ENCODE measurements at regions not wholly inside any gene's neighbourhood (a gene's known extent, or its start where the extent isn't known, plus 50 kb on each side); places are given as distances from the start of the nearest gene placed in this dataset.

GRCh38 chr5:117713585-117714198 is 1139.1 kb upstream of the SEMA6A start:
- DNase-seq (ENCODE audit: low spot score) = no peak

GRCh38 chr5:117701062-117701461 is 1126.4 kb upstream of the SEMA6A start:
- no peak for DNase-seq (ENCODE audit: low spot score)

GRCh38 chr5:117692606-117693005 is 1118.0 kb upstream of the SEMA6A start:
- no peak for DNase-seq (ENCODE audit: low spot score)

GRCh38 chr5:117691081-117691870 is 1116.7 kb upstream of the SEMA6A start:
- no peak for DNase-seq (ENCODE audit: low spot score)

GRCh38 chr5:117690612-117691011 is 1116.0 kb upstream of the SEMA6A start:
- no peak for DNase-seq (ENCODE audit: low spot score)

- DNase-seq (ENCODE audit: low spot score) = no peak
Measured at GRCh38 chr5:117686926-117687325, 1112.3 kb upstream of the SEMA6A start.

- no peak for DNase-seq (ENCODE audit: low spot score)
Measured at GRCh38 chr5:117682416-117682815, 1107.8 kb upstream of the SEMA6A start.

GRCh38 chr5:117681431-117682254 is 1107.0 kb upstream of the SEMA6A start:
- no peak for DNase-seq (ENCODE audit: low spot score)

GRCh38 chr5:117680426-117680825 is 1105.8 kb upstream of the SEMA6A start:
- DNase-seq (ENCODE audit: low spot score) = no peak

GRCh38 chr5:117679046-117679445 is 1104.4 kb upstream of the SEMA6A start:
- no peak for DNase-seq (ENCODE audit: low spot score)

- DNase-seq (ENCODE audit: low spot score) = no peak
Measured at GRCh38 chr5:117675646-117676045, 1101.0 kb upstream of the SEMA6A start.

GRCh38 chr5:117671551-117671950 is 1096.9 kb upstream of the SEMA6A start:
- no peak for DNase-seq (ENCODE audit: low spot score)

- no peak for DNase-seq (ENCODE audit: low spot score)
Measured at GRCh38 chr5:117667105-117667504, 1092.5 kb upstream of the SEMA6A start.

GRCh38 chr5:117665121-117665520 is 1090.5 kb upstream of the SEMA6A start:
- no peak for DNase-seq (ENCODE audit: low spot score)

GRCh38 chr5:117662361-117662760 is 1087.7 kb upstream of the SEMA6A start:
- no peak for DNase-seq (ENCODE audit: low spot score)

GRCh38 chr5:117657541-117657940 is 1082.9 kb upstream of the SEMA6A start:
- DNase-seq (ENCODE audit: low spot score) = no peak

GRCh38 chr5:117652958-117653280 is 1078.3 kb upstream of the SEMA6A start:
- DNase-seq (ENCODE audit: low spot score) = no peak

- no peak for DNase-seq (ENCODE audit: low spot score)
Measured at GRCh38 chr5:117652036-117652957, 1077.7 kb upstream of the SEMA6A start.

- no peak for DNase-seq (ENCODE audit: low spot score)
Measured at GRCh38 chr5:117649821-117650220, 1075.2 kb upstream of the SEMA6A start.

GRCh38 chr5:117645400-117645799 is 1070.8 kb upstream of the SEMA6A start:
- DNase-seq (ENCODE audit: low spot score) = no peak

GRCh38 chr5:117638581-117638980 is 1064.0 kb upstream of the SEMA6A start:
- no peak for DNase-seq (ENCODE audit: low spot score)

GRCh38 chr5:117633093-117633492 is 1058.5 kb upstream of the SEMA6A start:
- no peak for DNase-seq (ENCODE audit: low spot score)

Data from AG08395 (cell line).